LNCaP clone FGC (cell line): ENCODE measurements at regions not wholly inside any gene's neighbourhood (a gene's known extent, or its start where the extent isn't known, plus 50 kb on each side); places are given as distances from the start of the nearest gene placed in this dataset.

Experiments used
- DNase-seq: peaks from one replicate; pipeline ENCODE4 v3.0.0-alpha.2; 2011; ENCODE audit warnings: low read depth
- H3K4me3 ChIP-seq: 2 replicates; pipeline ENCODE4 v1.5.1; 2011; ENCODE audit warnings: mild to moderate bottlenecking, low read depth, low read length, control low read depth
- CTCF ChIP-seq: IDR thresholded peaks from 2 replicates; pipeline ENCODE4 v1.5.1; 2012; ENCODE audit warnings: mild to moderate bottlenecking; ENCODE audit not compliant: control insufficient read depth, insufficient read depth; ENCODE audit errors: extremely low read depth

DNA sequence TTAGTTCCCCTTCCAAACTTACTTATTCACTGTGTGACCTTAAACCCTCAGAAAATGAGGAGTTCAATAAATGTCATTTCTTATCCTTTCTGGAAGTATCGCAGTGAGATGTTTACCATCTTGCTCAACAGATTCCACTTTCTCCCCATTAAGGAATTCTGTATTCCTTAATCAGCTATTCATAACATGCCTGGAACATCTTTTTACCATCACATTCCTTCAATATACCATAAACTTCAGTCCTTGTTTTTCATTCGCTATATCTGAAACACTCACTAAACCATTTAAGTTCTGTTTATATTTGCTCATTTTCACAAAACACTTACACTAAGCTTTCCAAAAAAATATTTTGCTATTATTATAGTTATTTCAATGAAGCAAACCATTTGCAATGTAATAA is 1158.6 kb downstream of the CDH12 start:
- no peak for TF ChIP-seq CTCF
- H3K4me3 ChIP-seq = no peak overlapping the region
- DNase-seq = no peak

GRCh38 chr5:21693591-21693990 is 1159.6 kb downstream of the CDH12 start:
- peak; percentile 62 for DNase-seq
- no peak for TF ChIP-seq CTCF
- no peak overlapping the region for H3K4me3 ChIP-seq

DNA sequence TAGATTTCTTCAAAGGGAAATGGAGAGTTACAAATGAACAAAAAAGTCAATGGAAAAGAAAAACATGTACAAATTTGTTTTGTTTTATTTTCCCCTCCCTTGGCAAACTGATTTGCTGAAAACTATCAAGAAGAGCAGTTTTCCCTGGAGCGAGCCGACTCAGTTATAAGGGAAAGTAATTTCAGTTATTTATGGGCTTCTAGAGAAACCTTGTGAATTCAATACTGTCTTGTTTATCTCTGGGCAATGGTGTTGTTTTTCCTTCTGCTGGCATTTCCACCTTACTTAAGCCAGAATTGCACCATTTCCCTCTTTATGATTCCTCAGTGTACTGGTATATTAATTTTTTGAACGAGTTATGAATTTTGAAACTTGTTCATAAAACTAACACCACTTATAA is 1163.6 kb downstream of the CDH12 start:
- no peak for DNase-seq
- TF ChIP-seq CTCF = no peak
- H3K4me3 ChIP-seq = no peak overlapping the region

DNA sequence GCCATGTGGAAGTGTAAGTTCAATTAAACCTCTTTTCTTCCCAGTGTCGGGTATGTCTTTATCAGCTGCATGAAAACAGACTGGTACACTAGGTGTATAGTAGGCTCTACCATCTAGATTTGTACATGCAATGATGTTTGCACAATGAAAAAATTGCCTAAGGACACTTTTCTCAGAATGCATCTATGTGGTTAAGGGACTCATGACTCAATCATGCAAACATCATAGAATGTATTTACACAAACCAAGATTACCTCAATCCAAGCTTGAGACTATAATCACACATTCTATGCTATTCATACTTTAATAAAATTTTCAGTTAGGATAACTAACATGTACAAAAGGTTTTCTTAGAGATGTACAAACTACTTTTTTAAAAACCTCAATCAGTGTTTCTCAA is 1164.5 kb downstream of the CDH12 start:
- no peak for DNase-seq
- no peak overlapping the region for H3K4me3 ChIP-seq
- TF ChIP-seq CTCF = no peak

DNA sequence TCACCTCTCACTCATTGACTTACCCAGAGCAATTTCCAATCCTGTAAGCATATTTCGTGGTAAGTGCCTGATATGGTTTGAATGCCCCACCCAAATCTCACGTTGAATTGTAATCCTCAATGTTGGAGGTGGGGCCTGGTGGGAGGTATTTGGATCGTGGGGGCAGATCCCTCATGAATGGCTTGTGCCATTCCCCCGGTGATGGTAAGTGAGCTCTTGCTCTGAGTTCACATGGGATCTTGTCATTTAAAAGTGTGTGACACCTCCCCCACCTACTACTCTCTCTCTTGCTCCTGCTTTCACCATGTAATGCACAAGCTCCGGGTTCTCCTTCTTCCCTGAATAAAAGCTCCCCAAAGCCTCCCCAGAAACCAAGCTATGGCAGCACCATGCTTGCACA is 1165.5 kb downstream of the CDH12 start:
- DNase-seq = no peak
- no peak for TF ChIP-seq CTCF
- H3K4me3 ChIP-seq = no peak overlapping the region

GRCh38 chr5:21686706-21687105 is 1166.4 kb downstream of the CDH12 start:
- no peak for TF ChIP-seq CTCF
- DNase-seq = peak; percentile 55
- no peak overlapping the region for H3K4me3 ChIP-seq

GRCh38 chr5:21685522-21685921 is 1167.6 kb downstream of the CDH12 start:
- no peak for DNase-seq
- no peak overlapping the region for H3K4me3 ChIP-seq
- TF ChIP-seq CTCF = no peak
